OCI-LY7 (cell line): ENCODE measurements at regions not wholly inside any gene's neighbourhood (a gene's known extent, or its start where the extent isn't known, plus 50 kb on each side); places are given as distances from the start of the nearest gene placed in this dataset.

Source experiments
- CTCF ChIP-seq: fragments of 200-600 bp; sonication (generic); conservative IDR thresholded peaks from 2 replicates; pipeline ENCODE4 v1.5.1; 2014; ENCODE audit warnings: mild to moderate bottlenecking, antibody characterized with exemption, low read length, moderate library complexity, mixed read lengths
- EZH2phosphoT487 ChIP-seq: fragments of 200-600 bp; sonication (generic); IDR thresholded peaks from 2 replicates; pipeline ENCODE4 v1.6.1; 2018; ENCODE audit warnings: low read depth, borderline replicate concordance, mild to moderate bottlenecking, mixed run types, antibody characterized with exemption, low read length, moderate library complexity, mixed read lengths

- TF ChIP-seq CTCF (no peak), EZH2phosphoT487 (no peak)
Observed at GRCh38 chr7:10106609-10107008, 867.1 kb upstream of the PHF14 start.
